Trophoblast cell (in vitro differentiated cells and primary cell): ENCODE measurements at regions not wholly inside any gene's neighbourhood (a gene's known extent, or its start where the extent isn't known, plus 50 kb on each side); places are given as distances from the start of the nearest gene placed in this dataset.
"Not testable (repeated sequence)": the region's sequence is repeated elsewhere in the genome, so short reads cannot be mapped to it uniquely, and the experiment has no call there.

ENCODE experiments used
- DNase-seq, 2 donors: peaks; one replicate each; pipeline ENCODE4 v3.0.0-alpha.2; 2016
- H2AFZ ChIP-seq: 2 replicates; pipeline ENCODE4 v1.6.1; 2013; ENCODE audit warnings: low read length, moderate library complexity, mild to moderate bottlenecking; ENCODE audit not compliant: insufficient read depth, poor library complexity
- H2AK5ac ChIP-seq: 2 replicates; pipeline ENCODE4 v1.6.1; 2013; ENCODE audit warnings: mild to moderate bottlenecking, low read length
- H2BK120ac ChIP-seq: 2 replicates; pipeline ENCODE4 v1.6.1; 2013; ENCODE audit warnings: low read length, mild to moderate bottlenecking, moderate library complexity; ENCODE audit not compliant: insufficient read depth, poor library complexity
- H2BK12ac ChIP-seq: 2 replicates; pipeline ENCODE4 v1.6.1; 2013; ENCODE audit warnings: mild to moderate bottlenecking, low read length, moderate library complexity
- H2BK5ac ChIP-seq: 2 replicates; pipeline ENCODE4 v1.6.1; 2013; ENCODE audit warnings: low read length, low read depth, moderate library complexity, mild to moderate bottlenecking; ENCODE audit not compliant: poor library complexity
- H3K14ac ChIP-seq: 2 replicates; pipeline ENCODE4 v1.6.1; 2013; ENCODE audit warnings: mild to moderate bottlenecking, low read length
- H3K18ac ChIP-seq: 2 replicates; pipeline ENCODE4 v1.6.1; 2013; ENCODE audit warnings: mild to moderate bottlenecking, low read length
- H3K23ac ChIP-seq: 2 replicates; pipeline ENCODE4 v1.6.1; 2013; ENCODE audit warnings: low read length
- H3K27ac ChIP-seq: 2 replicates; pipeline ENCODE4 v1.5.1; 2013; ENCODE audit warnings: low read depth, mild to moderate bottlenecking, inconsistent platforms, low read length, moderate library complexity
- H3K27me3 ChIP-seq: 2 replicates; pipeline ENCODE4 v1.6.1; 2013; ENCODE audit warnings: inconsistent platforms, mild to moderate bottlenecking, low read length, moderate library complexity; ENCODE audit not compliant: insufficient read depth
- H3K36me3 ChIP-seq, 2 experiments: 1 replicate in 1 of 2; 2 replicates in 1 of 2; pipeline ENCODE4 v1.6.1; 2013; ENCODE audit warnings: low read length in 2 of 2, mild to moderate bottlenecking in 2 of 2, moderate library complexity in 1 of 2; ENCODE audit not compliant: insufficient read depth in 2 of 2, control insufficient read depth in 1 of 2
- H3K4ac ChIP-seq: 2 replicates; pipeline ENCODE4 v1.6.1; 2013; ENCODE audit warnings: low read depth, mild to moderate bottlenecking, low read length, moderate library complexity
- H3K4me1 ChIP-seq, 2 experiments: 1 replicate in 1 of 2; 2 replicates in 1 of 2; pipeline ENCODE4 v1.6.1; 2013; ENCODE audit warnings: low read length in 2 of 2, mild to moderate bottlenecking in 2 of 2, moderate library complexity in 1 of 2; ENCODE audit not compliant: insufficient read depth in 2 of 2, control insufficient read depth in 1 of 2
- H3K4me2 ChIP-seq: 2 replicates; pipeline ENCODE4 v1.6.1; 2013; ENCODE audit warnings: inconsistent platforms, mild to moderate bottlenecking, low read length, moderate library complexity
- H3K4me3 ChIP-seq: 2 replicates; pipeline ENCODE4 v1.5.1; 2013; ENCODE audit warnings: mild to moderate bottlenecking, low read depth, low read length, inconsistent platforms
- H3K79me1 ChIP-seq: one replicate; pipeline ENCODE4 v1.6.1; 2013; ENCODE audit warnings: low read length
- H3K79me2 ChIP-seq: 2 replicates; pipeline ENCODE4 v1.6.1; 2013; ENCODE audit warnings: low read length, mild to moderate bottlenecking; ENCODE audit not compliant: control insufficient read depth, insufficient read depth, poor library complexity
- H3K9ac ChIP-seq: 2 replicates; pipeline ENCODE4 v1.6.1; 2013; ENCODE audit warnings: mild to moderate bottlenecking, low read length
- H3K9me3 ChIP-seq: 2 replicates; pipeline ENCODE4 v1.6.1; 2013; ENCODE audit warnings: low read depth, mild to moderate bottlenecking, control low read depth, inconsistent platforms, low read length; ENCODE audit not compliant: insufficient read depth
- H4K12ac ChIP-seq: 2 replicates; pipeline ENCODE4 v1.6.1; 2013; ENCODE audit warnings: low read depth, mild to moderate bottlenecking, low read length, moderate library complexity
- H4K8ac ChIP-seq: 2 replicates; pipeline ENCODE4 v1.6.1; 2013; ENCODE audit warnings: low read depth, mild to moderate bottlenecking, low read length, moderate library complexity
- H4K91ac ChIP-seq: one replicate; pipeline ENCODE4 v1.6.1; 2013; ENCODE audit warnings: low read depth, mild to moderate bottlenecking, low read length, moderate library complexity
- WGBS: extraction: QIAGEN DNeasy Blood & Tissue Kit; methylation state at CpG from one replicate; pipeline ENCODE4 v1.1.7; 2013; ENCODE audit warnings: missing lambda C conversion rate; ENCODE audit not compliant: insufficient read length, insufficient coverage; ENCODE audit errors: extremely low coverage; 5-methylcytosine and 5-hydroxymethylcytosine counted together

GRCh38 chr20:53764415-53764800, 170.8 kb upstream of the ZNF217 start:
- no peaks in the 10 kb centered on the region for H3K79me1 ChIP-seq
- DNase-seq = no peak
- no CpG with 5 or more reads among the region's 2 CpGs for WGBS

GRCh38 chr20:53763707-53764414, 170.2 kb upstream of the ZNF217 start:
- Histone ChIP-seq H2BK5ac (no peak overlapping the region), H3K14ac (no peak overlapping the region), H3K79me1 (no peaks in the 10 kb centered on the region), H3K27ac (no peak overlapping the region), H3K27me3 (no peaks in the 10 kb centered on the region), H2AK5ac (no peak overlapping the region), H3K9ac (no peak overlapping the region), H3K23ac (no peak overlapping the region), H4K8ac (no peak overlapping the region), H3K4me1 (no peaks in the 10 kb centered on the region), H3K4me2 (peak overlapping the region; percentile 39), H3K79me2 (no peaks in the 10 kb centered on the region), H2BK120ac (no peak overlapping the region), H3K18ac (no peak overlapping the region), H4K91ac (no peak overlapping the region), H3K36me3 (no peaks in the 10 kb centered on the region), H4K12ac (no peak overlapping the region), H3K4ac (no peak overlapping the region), H3K9me3 (no peaks in the 10 kb centered on the region), H2AFZ (no peak overlapping the region), H2BK12ac (no peak overlapping the region), H3K4me3 (no peak overlapping the region)
- no peak for DNase-seq
- WGBS = no CpG with 5 or more reads among the region's 12 CpGs

More at GRCh38 chr20:53764415-53764800, 170.8 kb upstream of the ZNF217 start:
- H4K8ac ChIP-seq = no peak overlapping the region
- H3K4me2 ChIP-seq = no peak overlapping the region
- no peak overlapping the region for H3K9ac ChIP-seq
- no peak overlapping the region for H3K23ac ChIP-seq
- no peak overlapping the region for H4K12ac ChIP-seq
- no peak overlapping the region for H3K14ac ChIP-seq
- no peak overlapping the region for H2BK120ac ChIP-seq
- no peaks in the 10 kb centered on the region for H3K36me3 ChIP-seq
- H3K18ac ChIP-seq = no peak overlapping the region
- no peaks in the 10 kb centered on the region for H3K9me3 ChIP-seq
- H4K91ac ChIP-seq = no peak overlapping the region
- H3K4me1 ChIP-seq = no peaks in the 10 kb centered on the region
- no peaks in the 10 kb centered on the region for H3K79me2 ChIP-seq
- H3K27me3 ChIP-seq = no peaks in the 10 kb centered on the region
- H2AFZ ChIP-seq = no peak overlapping the region
- H3K27ac ChIP-seq = no peak overlapping the region
- no peak overlapping the region for H3K4ac ChIP-seq
- no peak overlapping the region for H2AK5ac ChIP-seq
- H2BK12ac ChIP-seq = no peak overlapping the region
- no peak overlapping the region for H2BK5ac ChIP-seq
- no peak overlapping the region for H3K4me3 ChIP-seq

- not testable (repeated sequence) for H3K27ac ChIP-seq, H3K79me2 ChIP-seq, H3K23ac ChIP-seq, H3K79me1 ChIP-seq, H3K9ac ChIP-seq, H4K8ac ChIP-seq, H4K12ac ChIP-seq, H4K91ac ChIP-seq, DNase-seq, H3K36me3 ChIP-seq, H3K9me3 ChIP-seq, H3K4me2 ChIP-seq, H3K4ac ChIP-seq, H3K27me3 ChIP-seq, H2AFZ ChIP-seq, H2BK12ac ChIP-seq, H3K4me1 ChIP-seq, H3K4me3 ChIP-seq, H2AK5ac ChIP-seq, H2BK5ac ChIP-seq, H3K14ac ChIP-seq, H2BK120ac ChIP-seq, H3K18ac ChIP-seq
- no CpG with 5 or more reads among the region's 11 CpGs for WGBS
These were observed 168.8 kb upstream of the ZNF217 start for GRCh38 chr20:53762423-53762798.

- Histone ChIP-seq H3K9me3 (no peaks in the 10 kb centered on the region), H3K36me3 (no peaks in the 10 kb centered on the region), H3K27ac (no peak overlapping the region), H2BK5ac (no peak overlapping the region), H4K12ac (no peak overlapping the region), H3K9ac (no peak overlapping the region), H3K4ac (no peak overlapping the region), H3K4me3 (no peak overlapping the region), H2AK5ac (no peak overlapping the region), H2BK12ac (no peak overlapping the region), H2AFZ (no peak overlapping the region), H3K4me2 (no peak overlapping the region), H3K23ac (no peak overlapping the region), H3K14ac (no peak overlapping the region), H3K79me1 (no peaks in the 10 kb centered on the region), H4K91ac (no peak overlapping the region), H3K18ac (no peak overlapping the region), H4K8ac (no peak overlapping the region), H3K27me3 (no peaks in the 10 kb centered on the region), H2BK120ac (no peak overlapping the region), H3K4me1 (no peaks in the 10 kb centered on the region), H3K79me2 (no peaks in the 10 kb centered on the region)
- WGBS = no CpG with 5 or more reads among the region's 4 CpGs
- DNase-seq = peak in 1 of 2 donors; percentile 29
These were observed 166.4 kb upstream of the ZNF217 start for GRCh38 chr20:53760025-53760441.
